Stimulated activated naive CD8-positive, alpha-beta T cell treated with anti-CD3 and anti-CD28 coated beads, Interleukin-15, Interleukin-2, amounts not matched to agents 100 ng/mL and 50 ng/mL, for 24 hours (primary cell): ENCODE measurements at regions not wholly inside any gene's neighbourhood (a gene's known extent, or its start where the extent isn't known, plus 50 kb on each side); places are given as distances from the start of the nearest gene placed in this dataset.
"Not testable (repeated sequence)": the region's sequence is repeated elsewhere in the genome, so short reads cannot be mapped to it uniquely, and the experiment has no call there.

ENCODE experiments used
- H3K27ac Mint-ChIP-seq: one replicate; pipeline ENCODE4 v1.8.0; 2021; ENCODE audit warnings: mild to moderate bottlenecking, mixed read lengths
- H3K27me3 Mint-ChIP-seq: one replicate; pipeline ENCODE4 v1.8.0; 2021; ENCODE audit warnings: mixed read lengths
- H3K36me3 Mint-ChIP-seq: one replicate; pipeline ENCODE4 v1.8.0; 2021; ENCODE audit warnings: low read depth, mixed read lengths
- H3K4me1 Mint-ChIP-seq: one replicate; pipeline ENCODE4 v1.8.0; 2021; ENCODE audit warnings: low read depth, mixed read lengths
- H3K4me3 Mint-ChIP-seq: one replicate; pipeline ENCODE4 v1.8.0; 2021; ENCODE audit warnings: mild to moderate bottlenecking, mixed read lengths
- H3K9me3 Mint-ChIP-seq: one replicate; pipeline ENCODE4 v1.8.0; 2021; ENCODE audit warnings: mixed read lengths

DNA sequence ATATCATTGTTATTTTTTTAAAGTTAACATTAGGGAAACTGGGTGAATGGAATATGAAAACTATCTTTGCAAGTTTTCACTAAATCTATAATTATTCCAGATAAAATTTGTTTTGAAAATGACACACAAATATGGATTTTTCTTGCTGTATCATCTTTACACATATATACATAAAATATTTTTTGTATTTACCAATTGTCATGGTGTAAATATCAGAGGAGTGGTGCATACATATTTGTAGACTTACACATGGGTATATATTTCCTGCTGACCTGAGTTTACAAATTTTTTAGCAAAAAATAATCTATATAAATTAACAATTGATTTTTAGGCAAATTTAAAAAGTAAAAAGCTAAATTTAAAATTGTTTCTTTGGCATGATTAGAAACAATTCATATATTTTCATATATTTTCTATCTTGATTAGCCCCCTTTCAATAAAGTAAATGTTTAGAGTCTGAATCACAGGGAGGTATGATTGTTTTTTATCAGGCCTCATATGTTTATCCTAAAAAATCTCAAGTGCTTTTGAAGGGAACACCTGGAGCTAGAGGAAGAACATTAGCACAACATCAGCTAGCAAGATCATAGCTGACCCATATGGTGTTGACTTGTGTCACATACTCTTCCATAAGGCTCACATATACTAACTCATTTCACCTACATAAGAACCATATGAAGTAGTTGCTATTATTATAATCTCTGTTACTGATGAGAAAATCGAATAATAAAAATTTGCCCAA, 671.8 kb upstream of the GJE1 start:
- Mint-ChIP-seq H3K27me3 (no peaks in the 10 kb centered on the region), H3K36me3 (no peaks in the 10 kb centered on the region), H3K27ac (no peak overlapping the region), H3K4me3 (no peak overlapping the region), H3K9me3 (no peaks in the 10 kb centered on the region), H3K4me1 (peaks cover 17% of the 10 kb centered on the region)

DNA sequence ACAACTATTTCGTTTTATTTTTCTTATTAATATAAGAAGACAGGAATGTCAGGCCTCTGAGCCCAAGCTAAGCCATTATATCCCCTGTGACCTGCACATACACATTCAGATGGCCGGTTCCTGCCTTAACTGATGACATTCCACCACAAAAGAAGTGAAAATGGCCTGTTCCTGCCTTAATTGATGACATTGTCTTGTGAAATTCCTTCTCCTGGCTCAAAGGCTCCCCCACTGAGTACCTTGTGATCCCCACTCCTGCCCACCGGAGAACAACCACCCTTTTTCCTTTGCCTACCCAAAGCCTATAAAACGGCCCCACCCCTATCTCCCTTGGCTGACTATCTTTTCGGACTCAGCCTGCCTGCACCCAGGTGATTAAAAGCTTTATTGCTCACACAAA, 672.5 kb upstream of the GJE1 start:
- H3K9me3 Mint-ChIP-seq, H3K36me3 Mint-ChIP-seq, H3K27ac Mint-ChIP-seq, H3K27me3 Mint-ChIP-seq, H3K4me3 Mint-ChIP-seq: not testable (repeated sequence)
- peaks cover 17% of the 10 kb centered on the region for H3K4me1 Mint-ChIP-seq

DNA sequence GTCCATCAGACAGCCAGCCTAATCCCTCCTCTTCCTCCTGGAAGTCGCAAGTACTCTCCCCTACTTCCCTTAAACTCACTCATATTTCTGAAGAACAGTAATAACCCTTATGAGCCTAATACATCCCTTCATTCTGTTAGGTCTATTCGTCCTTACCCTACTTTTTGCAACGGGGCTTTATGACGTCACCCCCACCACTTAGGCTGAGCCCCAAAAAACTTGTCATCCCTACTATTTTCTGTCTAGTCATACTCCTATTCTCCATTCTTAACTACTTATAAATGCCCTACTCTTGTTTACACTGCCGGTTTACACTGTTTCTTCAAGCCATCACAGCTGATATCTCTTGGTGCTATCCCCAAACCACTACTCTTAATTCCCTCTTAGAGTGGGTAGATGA, 674.7 kb upstream of the GJE1 start:
- not testable (repeated sequence) for H3K27me3 Mint-ChIP-seq

DNA sequence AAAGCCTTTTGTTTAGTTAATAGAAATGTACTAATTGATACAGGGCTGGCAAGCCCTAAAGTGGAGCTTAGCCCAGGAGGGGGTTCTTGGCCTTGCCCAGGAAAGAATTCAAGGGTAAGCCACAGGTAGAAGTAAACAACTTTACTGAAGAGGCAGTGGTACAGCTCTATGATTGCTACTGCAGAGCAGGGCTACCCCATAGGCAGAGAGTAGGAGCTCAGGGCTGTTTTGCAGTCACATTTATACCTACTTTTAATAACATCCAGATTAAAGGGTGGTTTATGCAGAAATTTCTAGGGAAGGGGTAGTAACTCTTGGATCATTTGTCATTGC, 680.4 kb upstream of the GJE1 start:
- H3K36me3 Mint-ChIP-seq: no peaks in the 10 kb centered on the region
- no peak overlapping the region for H3K27ac Mint-ChIP-seq
- H3K4me1 Mint-ChIP-seq: no peaks in the 10 kb centered on the region
- no peak overlapping the region for H3K4me3 Mint-ChIP-seq
- no peaks in the 10 kb centered on the region for H3K27me3 Mint-ChIP-seq
- H3K9me3 Mint-ChIP-seq: no peaks in the 10 kb centered on the region

More for the DNA sequence above, 674.7 kb upstream of the GJE1 start:
- not testable (repeated sequence) for H3K4me3 Mint-ChIP-seq, H3K4me1 Mint-ChIP-seq, H3K9me3 Mint-ChIP-seq, H3K36me3 Mint-ChIP-seq, H3K27ac Mint-ChIP-seq

DNA sequence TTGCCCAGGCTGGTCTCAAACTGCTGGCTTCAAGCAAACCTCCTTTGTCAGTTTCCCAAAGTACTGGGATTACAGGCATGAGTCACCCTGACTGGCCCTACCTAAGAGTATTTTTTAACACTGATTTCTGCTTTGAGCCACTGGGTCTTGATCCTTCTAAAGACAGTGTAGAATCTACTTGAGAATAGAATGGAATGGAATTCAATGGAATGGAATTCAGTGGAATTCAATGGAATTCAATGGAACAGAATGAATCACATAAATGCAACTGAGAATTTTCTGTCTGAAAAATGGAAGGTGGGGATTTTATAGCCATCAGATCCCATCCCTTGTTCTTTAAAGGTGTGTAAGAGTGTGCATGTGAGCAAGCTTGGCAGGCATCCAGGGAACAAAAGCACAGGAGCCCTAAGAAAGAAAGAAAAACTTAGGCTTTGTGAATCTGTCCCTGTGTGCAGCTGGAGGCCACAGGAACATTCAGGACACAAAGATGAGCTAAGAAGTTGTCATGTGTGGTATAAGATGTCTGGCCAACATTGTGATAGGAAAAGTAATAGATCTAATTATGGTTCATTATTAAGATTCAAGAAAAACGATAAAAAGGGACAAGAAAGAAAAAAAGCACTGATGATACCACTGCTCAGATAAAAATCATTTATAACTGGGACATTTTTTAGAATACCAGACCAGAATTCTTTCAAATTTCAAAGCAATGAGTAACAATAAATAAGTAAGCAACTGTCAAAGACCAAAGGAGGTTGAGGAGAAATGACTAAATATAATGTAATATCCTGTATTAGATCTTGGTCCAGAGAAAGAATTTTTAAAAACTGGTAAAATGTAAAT, 681.0 kb upstream of the GJE1 start:
- no peak overlapping the region for H3K4me3 Mint-ChIP-seq
- H3K4me1 Mint-ChIP-seq: no peaks in the 10 kb centered on the region
- H3K27ac Mint-ChIP-seq: no peak overlapping the region
- no peaks in the 10 kb centered on the region for H3K9me3 Mint-ChIP-seq
- no peaks in the 10 kb centered on the region for H3K36me3 Mint-ChIP-seq
- H3K27me3 Mint-ChIP-seq: no peaks in the 10 kb centered on the region

DNA sequence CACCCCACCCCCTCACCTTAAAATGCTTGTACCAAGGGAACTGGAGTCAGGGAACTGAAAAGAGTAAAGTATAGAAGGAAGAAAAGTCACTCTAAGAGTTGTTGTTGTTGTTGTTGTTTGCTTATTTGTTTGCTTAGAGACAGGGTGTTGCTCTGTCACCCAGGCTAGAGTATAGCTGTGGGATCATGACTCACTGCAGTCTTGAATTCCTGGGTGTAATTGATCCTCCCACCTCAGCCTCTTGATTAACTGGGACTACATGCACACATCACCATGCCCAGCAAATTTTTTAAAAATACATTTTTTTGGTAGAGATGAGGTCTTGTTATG, 681.6 kb upstream of the GJE1 start:
- no peaks in the 10 kb centered on the region for H3K36me3 Mint-ChIP-seq
- H3K4me1 Mint-ChIP-seq: no peaks in the 10 kb centered on the region
- H3K27ac Mint-ChIP-seq: no peak overlapping the region
- H3K4me3 Mint-ChIP-seq: no peak overlapping the region
- H3K27me3 Mint-ChIP-seq: no peaks in the 10 kb centered on the region
- H3K9me3 Mint-ChIP-seq: no peaks in the 10 kb centered on the region

DNA sequence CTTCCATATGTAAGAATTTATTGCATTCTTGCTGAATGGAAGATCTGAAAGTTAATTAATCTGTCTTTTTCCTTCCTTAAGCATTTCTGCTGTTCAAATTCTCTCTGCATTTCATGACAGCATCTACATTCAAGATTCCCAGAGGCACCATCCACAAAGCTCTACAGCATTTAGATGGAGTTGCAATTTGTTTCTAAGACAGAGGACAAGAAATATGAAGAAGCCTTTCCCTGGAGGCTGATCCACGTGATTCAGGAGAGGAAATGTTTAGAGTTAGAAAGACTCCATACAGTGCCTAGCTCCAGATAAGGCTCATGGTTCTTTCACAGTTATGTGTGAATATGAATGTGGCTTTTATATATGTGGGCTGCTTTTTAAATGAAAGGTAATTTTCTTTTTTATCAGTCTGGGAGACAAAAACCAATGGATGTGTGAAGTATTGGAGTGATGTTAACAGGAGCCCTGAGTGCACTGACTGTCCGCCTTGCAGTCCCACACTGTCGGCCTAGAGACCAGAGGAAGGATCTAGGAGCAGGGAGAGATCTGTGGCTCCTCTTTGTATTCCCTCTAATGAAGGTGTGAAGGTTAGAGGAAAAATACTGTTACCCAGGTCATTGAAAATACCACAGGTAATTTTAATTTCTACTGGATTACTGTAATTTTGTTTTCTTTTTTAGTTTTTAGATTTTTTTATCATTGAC, 686.6 kb upstream of the GJE1 start:
- no peak overlapping the region for H3K4me3 Mint-ChIP-seq
- H3K36me3 Mint-ChIP-seq: no peaks in the 10 kb centered on the region
- H3K27me3 Mint-ChIP-seq: no peaks in the 10 kb centered on the region
- no peaks in the 10 kb centered on the region for H3K9me3 Mint-ChIP-seq
- H3K27ac Mint-ChIP-seq: no peak overlapping the region
- no peaks in the 10 kb centered on the region for H3K4me1 Mint-ChIP-seq

DNA sequence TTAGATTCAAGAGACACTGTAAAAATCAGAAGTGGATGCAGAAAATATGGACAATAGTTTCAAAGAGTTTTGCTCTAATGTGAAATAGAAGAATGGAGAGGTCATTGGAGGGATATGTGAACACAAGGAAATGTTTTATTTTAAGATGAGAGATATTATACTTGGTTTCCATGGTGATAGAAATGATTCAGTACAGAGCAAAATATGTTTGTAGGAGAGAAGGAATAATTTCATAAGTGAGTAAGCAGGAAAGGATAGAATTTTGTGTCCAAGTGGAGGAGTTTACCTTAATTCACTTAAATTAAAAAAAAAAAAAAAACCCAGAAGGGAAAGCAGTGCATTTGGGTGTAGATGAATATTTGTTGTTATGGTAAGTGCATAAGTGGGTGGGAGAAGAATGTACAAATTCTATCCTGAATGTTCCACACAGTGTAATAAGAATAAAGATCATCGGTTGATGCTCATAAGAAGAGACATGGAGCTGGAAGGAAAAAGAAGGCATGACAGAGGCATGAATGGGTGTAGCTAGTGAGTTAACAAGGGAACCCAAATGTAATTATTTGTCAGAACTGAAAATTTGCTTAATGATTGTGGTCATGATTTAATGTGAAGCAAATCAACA, 688.9 kb upstream of the GJE1 start:
- H3K4me1 Mint-ChIP-seq: no peaks in the 10 kb centered on the region
- H3K27me3 Mint-ChIP-seq: no peaks in the 10 kb centered on the region
- H3K4me3 Mint-ChIP-seq: no peak overlapping the region

DNA sequence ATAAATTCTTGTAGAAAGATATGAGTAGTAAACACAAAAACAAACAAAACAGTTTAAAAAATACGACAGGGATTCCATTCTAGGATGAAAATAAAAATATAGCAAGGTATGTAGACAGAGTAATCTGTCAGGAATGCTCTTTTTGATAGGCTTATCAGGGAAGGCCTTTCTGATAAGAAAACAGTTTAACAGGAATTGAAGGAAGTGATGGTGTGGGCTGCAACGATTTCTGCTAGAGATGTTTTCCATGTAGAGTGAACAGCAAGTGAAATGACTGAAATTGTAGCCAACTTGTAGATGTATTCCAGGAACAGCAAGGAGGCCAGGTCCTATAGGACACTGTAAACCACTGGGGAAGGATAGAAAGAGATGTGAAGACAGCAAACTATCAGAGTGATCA, 689.7 kb upstream of the GJE1 start:
- Mint-ChIP-seq H3K27ac (no peak overlapping the region), H3K4me3 (no peak overlapping the region), H3K4me1 (no peaks in the 10 kb centered on the region), H3K9me3 (no peaks in the 10 kb centered on the region), H3K36me3 (no peaks in the 10 kb centered on the region), H3K27me3 (no peaks in the 10 kb centered on the region)

More for the DNA sequence above, 688.9 kb upstream of the GJE1 start:
- no peak overlapping the region for H3K27ac Mint-ChIP-seq
- no peaks in the 10 kb centered on the region for H3K9me3 Mint-ChIP-seq
- H3K36me3 Mint-ChIP-seq: no peaks in the 10 kb centered on the region

DNA sequence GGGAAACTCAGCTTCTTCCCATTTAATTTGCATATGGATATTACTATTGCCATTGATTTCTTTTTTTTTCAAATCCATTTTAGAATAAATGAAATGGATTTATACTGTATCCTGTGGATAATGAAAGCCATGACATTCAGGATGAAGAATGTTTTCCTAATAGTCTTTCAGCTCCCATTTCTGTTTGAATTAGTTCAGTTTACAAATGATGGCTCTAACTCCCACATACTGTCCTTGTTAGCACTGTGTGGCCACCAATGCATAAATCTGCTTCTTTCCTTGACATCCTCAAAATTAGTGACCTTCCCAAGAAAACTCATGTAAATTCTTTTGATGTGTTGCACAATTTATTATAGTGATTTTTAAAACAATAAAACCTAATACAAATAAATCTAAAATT, 693.2 kb upstream of the GJE1 start:
- Mint-ChIP-seq H3K4me3 (no peak overlapping the region), H3K9me3 (no peaks in the 10 kb centered on the region), H3K27ac (no peak overlapping the region), H3K36me3 (no peaks in the 10 kb centered on the region), H3K4me1 (no peaks in the 10 kb centered on the region), H3K27me3 (no peaks in the 10 kb centered on the region)

DNA sequence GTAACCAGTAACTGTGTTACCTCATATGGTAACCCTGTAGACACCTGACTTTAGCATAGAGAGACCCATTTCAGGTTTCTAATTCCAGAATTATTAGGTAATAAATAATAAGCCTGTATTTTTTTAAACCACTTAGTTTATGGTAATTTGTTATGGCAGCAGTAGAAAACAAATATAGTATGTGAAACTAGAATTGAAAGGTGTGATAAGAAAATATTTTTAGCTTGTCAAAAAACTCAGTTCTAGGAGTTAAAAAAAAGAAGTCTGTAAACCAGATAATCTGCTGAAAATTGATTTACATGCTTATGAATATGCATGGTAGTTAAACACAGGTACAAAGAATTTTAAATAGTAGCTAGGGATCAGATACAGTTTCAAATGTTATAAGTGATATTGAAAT, 695.0 kb upstream of the GJE1 start:
- Mint-ChIP-seq H3K27ac (no peak overlapping the region), H3K27me3 (no peaks in the 10 kb centered on the region), H3K4me1 (no peaks in the 10 kb centered on the region), H3K9me3 (no peaks in the 10 kb centered on the region), H3K4me3 (no peak overlapping the region), H3K36me3 (no peaks in the 10 kb centered on the region)

DNA sequence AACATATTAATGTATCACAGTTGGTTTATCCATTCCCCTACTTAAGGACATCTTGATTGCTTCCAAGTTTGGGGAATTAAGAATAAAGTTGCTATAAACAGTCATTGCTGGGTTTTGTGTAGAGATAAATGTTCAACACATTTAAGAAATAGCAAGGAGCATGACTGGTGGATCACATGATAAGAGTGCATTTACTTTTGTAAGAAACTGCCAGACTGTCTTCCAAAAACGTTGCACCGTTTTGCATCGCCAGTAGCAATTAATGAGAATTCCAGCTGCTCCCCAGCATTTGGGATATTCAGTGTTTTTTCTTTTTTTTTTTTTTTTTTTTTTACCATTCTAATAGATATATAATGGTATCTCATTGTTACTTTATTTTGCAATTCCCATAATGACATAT, 695.7 kb upstream of the GJE1 start:
- Mint-ChIP-seq H3K9me3 (no peaks in the 10 kb centered on the region), H3K27ac (no peak overlapping the region), H3K27me3 (no peaks in the 10 kb centered on the region), H3K4me1 (no peaks in the 10 kb centered on the region), H3K36me3 (no peaks in the 10 kb centered on the region), H3K4me3 (no peak overlapping the region)

DNA sequence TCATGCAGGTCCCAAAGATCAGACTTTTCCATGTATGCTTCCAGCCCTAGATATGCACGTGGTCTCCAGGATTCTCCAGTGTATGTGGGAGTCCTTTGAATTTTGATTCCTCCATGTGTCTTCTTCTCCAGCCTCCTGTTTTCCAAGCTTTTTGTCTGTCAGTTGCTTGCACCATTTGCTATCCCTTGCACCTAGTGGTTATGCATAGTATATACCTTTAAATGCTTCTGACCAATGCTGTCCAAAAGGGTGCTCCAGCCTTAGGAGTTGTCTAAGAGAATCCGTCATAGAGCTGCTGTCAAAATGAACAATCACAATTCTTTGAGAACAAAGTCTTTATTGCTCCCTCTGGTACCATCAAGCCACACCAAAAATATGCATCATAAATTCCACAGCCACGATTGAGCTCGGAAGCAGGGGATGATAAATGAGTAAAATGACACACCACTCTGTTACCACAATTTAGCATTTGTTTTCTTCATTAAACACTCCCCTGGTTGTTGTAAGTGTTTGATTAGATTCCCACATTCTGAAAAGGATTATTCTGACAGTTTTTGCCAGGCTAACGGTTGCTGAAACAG, 706.2 kb upstream of the GJE1 start:
- H3K4me3 Mint-ChIP-seq: no peak overlapping the region
- no peak overlapping the region for H3K27ac Mint-ChIP-seq
- peaks cover 8% of the 10 kb centered on the region for H3K36me3 Mint-ChIP-seq
- H3K9me3 Mint-ChIP-seq: peaks cover 7% of the 10 kb centered on the region
- H3K4me1 Mint-ChIP-seq: no peaks in the 10 kb centered on the region
- no peaks in the 10 kb centered on the region for H3K27me3 Mint-ChIP-seq

DNA sequence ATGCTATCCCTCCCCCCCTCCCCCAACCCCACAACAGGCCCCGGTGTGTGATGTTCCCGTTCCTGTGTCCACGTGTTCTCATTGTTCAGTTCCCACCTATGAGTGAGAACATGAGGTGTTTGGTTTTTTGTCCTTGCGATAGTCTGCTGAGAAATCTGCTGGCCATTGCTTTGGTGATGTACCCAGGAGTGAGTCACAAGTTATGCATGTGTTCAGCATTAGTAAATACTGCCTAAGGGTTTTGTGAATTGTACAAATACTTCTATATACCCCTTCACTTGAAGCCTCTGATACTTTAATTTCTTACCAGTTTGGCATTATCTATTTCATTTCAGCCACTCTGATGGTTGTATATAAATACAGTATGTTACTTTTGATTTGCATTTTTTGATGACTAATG, 711.3 kb upstream of the GJE1 start:
- peaks cover 7% of the 10 kb centered on the region for H3K9me3 Mint-ChIP-seq
- no peaks in the 10 kb centered on the region for H3K27me3 Mint-ChIP-seq
- H3K4me3 Mint-ChIP-seq: no peak overlapping the region
- no peaks in the 10 kb centered on the region for H3K4me1 Mint-ChIP-seq
- peaks cover 8% of the 10 kb centered on the region for H3K36me3 Mint-ChIP-seq
- H3K27ac Mint-ChIP-seq: no peak overlapping the region

DNA sequence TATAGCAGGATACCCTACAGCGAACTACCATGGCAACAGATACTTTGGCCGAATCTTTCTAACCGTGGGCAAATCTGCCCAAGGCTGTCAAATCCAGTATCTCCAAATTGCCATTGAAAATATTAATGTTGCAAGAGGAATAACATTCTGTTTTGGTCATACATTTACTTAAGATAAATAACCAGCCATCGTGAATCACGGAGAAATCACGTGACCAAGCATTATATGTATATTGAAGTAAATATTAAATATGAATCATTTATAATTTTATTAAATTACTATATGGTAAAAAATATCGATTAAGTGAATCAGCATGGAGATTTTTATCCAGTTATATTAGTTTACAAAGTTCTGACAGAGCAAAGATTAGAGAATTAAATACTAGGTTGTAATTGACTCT, 714.6 kb upstream of the GJE1 start:
- Mint-ChIP-seq H3K4me3 (no peak overlapping the region), H3K9me3 (no peaks in the 10 kb centered on the region), H3K36me3 (no peaks in the 10 kb centered on the region), H3K27me3 (no peaks in the 10 kb centered on the region), H3K4me1 (no peaks in the 10 kb centered on the region), H3K27ac (no peak overlapping the region)
